Activated T-cell treated with anti-CD3 and anti-CD28 coated beads, Interleukin-2, amount 50 U/mL, for 1 hour (primary cell): ENCODE measurements at regions not wholly inside any gene's neighbourhood (a gene's known extent, or its start where the extent isn't known, plus 50 kb on each side); places are given as distances from the start of the nearest gene placed in this dataset.

Experiments used
- DNase-seq: peaks from one replicate; pipeline ENCODE4 v3.0.0-alpha.2; 2020

GRCh38 chr5:5055712-5056111 lies 84.4 kb upstream of the ADAMTS16 start:
- DNase-seq = no peak

- DNase-seq = no peak
Observed at GRCh38 chr5:5061836-5062235, 78.3 kb upstream of the ADAMTS16 start.

GRCh38 chr5:5062525-5063302 lies 77.4 kb upstream of the ADAMTS16 start:
- DNase-seq = no peak

- DNase-seq = no peak
Observed at GRCh38 chr5:5063533-5063953, 76.6 kb upstream of the ADAMTS16 start.

GRCh38 chr5:5065472-5065871 lies 74.7 kb upstream of the ADAMTS16 start:
- DNase-seq = no peak

GRCh38 chr5:5066276-5067186 lies 73.6 kb upstream of the ADAMTS16 start:
- no peak for DNase-seq

GRCh38 chr5:5069851-5070250 lies 70.3 kb upstream of the ADAMTS16 start:
- DNase-seq = no peak

- no peak for DNase-seq
Observed at GRCh38 chr5:5071554-5071953, 68.6 kb upstream of the ADAMTS16 start.

- DNase-seq = no peak
Observed at GRCh38 chr5:5077236-5077635, 62.9 kb upstream of the ADAMTS16 start.

- DNase-seq = no peak
Observed at GRCh38 chr5:5078009-5078897, 61.9 kb upstream of the ADAMTS16 start.

GRCh38 chr5:5079876-5080275 lies 60.3 kb upstream of the ADAMTS16 start:
- DNase-seq = no peak

- DNase-seq = no peak
Observed at GRCh38 chr5:5080790-5081189, 59.3 kb upstream of the ADAMTS16 start.

- no peak for DNase-seq
Observed at GRCh38 chr5:5085381-5085780, 54.7 kb upstream of the ADAMTS16 start.

- DNase-seq = no peak
Observed at GRCh38 chr5:5089895-5090649, 50.1 kb upstream of the ADAMTS16 start.
